Progenitor cell of endocrine pancreas (in vitro differentiated cells): ENCODE measurements at regions not wholly inside any gene's neighbourhood (a gene's known extent, or its start where the extent isn't known, plus 50 kb on each side); places are given as distances from the start of the nearest gene placed in this dataset.

Source experiments
- DNase-seq: peaks from one replicate; pipeline ENCODE4 v3.0.0; 2021; ENCODE audit warnings: low spot score; ENCODE audit not compliant: unreplicated experiment
- H3K27ac Mint-ChIP-seq: 2 replicates; pipeline ENCODE4 v1.8.0; 2021; ENCODE audit warnings: mild to moderate bottlenecking, moderate library complexity, mixed read lengths
- H3K27me3 Mint-ChIP-seq: 2 replicates; pipeline ENCODE4 v1.8.0; 2021; ENCODE audit warnings: mixed read lengths
- H3K36me3 Mint-ChIP-seq: 2 replicates; pipeline ENCODE4 v1.8.0; 2022; ENCODE audit warnings: mixed read lengths; ENCODE audit not compliant: insufficient read depth
- H3K4me1 Mint-ChIP-seq: 2 replicates; pipeline ENCODE4 v1.8.0; 2021; ENCODE audit warnings: low read depth, mixed read lengths
- H3K4me3 Mint-ChIP-seq: 2 replicates; pipeline ENCODE4 v1.8.0; 2021; ENCODE audit warnings: low read depth, mild to moderate bottlenecking, moderate library complexity, mixed read lengths
- H3K9me3 Mint-ChIP-seq: 2 replicates; pipeline ENCODE4 v1.8.0; 2021; ENCODE audit warnings: low read depth, mixed read lengths
- CTCF ChIP-seq: fragments of 200-600 bp; sonication (generic); IDR thresholded peaks from one replicate; pipeline ENCODE4 v1.5.0; 2021; ENCODE audit warnings: antibody characterized with exemption, mild to moderate bottlenecking; ENCODE audit not compliant: unreplicated experiment

DNA sequence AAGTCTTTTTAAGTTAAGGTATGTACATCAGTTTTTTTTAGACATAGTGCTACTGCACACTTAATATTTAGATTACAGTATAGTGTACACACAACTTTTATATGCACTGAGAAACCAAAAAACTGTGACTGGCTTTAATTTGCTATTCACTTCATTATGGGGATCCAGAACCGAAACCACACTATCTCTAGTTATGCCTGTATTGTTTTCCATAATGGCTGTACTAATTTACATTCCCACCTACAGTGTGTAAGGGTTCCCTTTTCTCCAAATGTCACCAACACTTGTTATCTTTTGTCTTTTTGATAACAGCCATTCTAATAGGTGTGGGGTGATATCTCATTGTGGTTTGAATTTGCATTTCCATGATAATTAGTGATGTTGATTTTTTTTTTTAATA lies 213.4 kb upstream of the CCDC150 start:
- H3K4me3 Mint-ChIP-seq: no peak overlapping the region
- peaks cover 1% of the 10 kb centered on the region for H3K36me3 Mint-ChIP-seq
- H3K4me1 Mint-ChIP-seq: peaks cover 1% of the 10 kb centered on the region
- H3K9me3 Mint-ChIP-seq: no peaks in the 10 kb centered on the region
- no peak for DNase-seq
- no peak overlapping the region for H3K27ac Mint-ChIP-seq
- TF ChIP-seq CTCF: no peak
- no peaks in the 10 kb centered on the region for H3K27me3 Mint-ChIP-seq

GRCh38 chr2:196427986-196428634 lies 211.4 kb upstream of the CCDC150 start:
- no peak overlapping the region for H3K4me3 Mint-ChIP-seq
- peaks cover 1% of the 10 kb centered on the region for H3K36me3 Mint-ChIP-seq
- DNase-seq: no peak
- peaks cover 1% of the 10 kb centered on the region for H3K4me1 Mint-ChIP-seq
- no peaks in the 10 kb centered on the region for H3K9me3 Mint-ChIP-seq
- H3K27me3 Mint-ChIP-seq: no peaks in the 10 kb centered on the region
- no peak for TF ChIP-seq CTCF
- H3K27ac Mint-ChIP-seq: no peak overlapping the region

DNA sequence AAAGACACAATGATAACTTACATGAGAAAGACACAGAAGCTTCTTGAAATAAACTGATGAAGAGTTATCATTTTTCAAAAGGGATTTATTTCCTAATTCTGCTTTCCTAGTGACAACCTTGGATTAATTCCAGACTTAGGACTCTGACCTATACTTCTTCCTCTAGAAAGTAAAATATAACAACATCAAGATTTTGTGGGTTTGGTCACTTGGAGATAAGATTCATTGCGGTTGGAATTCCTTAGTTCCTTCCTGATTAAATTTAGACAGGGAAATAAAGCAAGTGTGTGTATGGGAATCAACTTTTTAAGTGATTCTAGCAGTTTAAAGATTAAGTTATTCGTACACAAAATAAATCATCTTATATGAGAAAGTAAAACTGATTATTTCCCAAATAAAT lies 208.4 kb upstream of the CCDC150 start:
- TF ChIP-seq CTCF: no peak
- Mint-ChIP-seq H3K36me3 (no peaks in the 10 kb centered on the region), H3K9me3 (no peaks in the 10 kb centered on the region), H3K27me3 (no peaks in the 10 kb centered on the region), H3K4me3 (no peak overlapping the region), H3K4me1 (peaks cover 1% of the 10 kb centered on the region), H3K27ac (no peak overlapping the region)
- DNase-seq: no peak

DNA sequence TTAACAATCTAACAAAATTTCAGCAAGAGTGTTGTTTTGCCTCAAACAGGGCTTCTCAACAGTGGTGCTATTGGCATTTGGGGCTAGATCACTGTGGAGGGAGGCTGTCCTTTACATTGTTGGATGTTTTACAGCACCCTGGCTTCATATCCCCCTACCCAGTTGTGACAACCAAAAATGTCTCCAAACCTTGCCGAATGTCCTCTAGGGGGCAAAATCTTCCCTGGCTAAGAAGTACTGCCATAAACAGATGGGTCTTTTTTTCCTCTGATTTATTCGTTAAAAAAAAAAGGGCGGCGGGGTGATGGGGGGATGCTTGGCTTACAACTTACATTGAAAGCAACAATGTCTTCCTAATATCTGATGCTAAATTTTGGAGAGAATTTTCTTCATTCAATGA lies 207.6 kb upstream of the CCDC150 start:
- Mint-ChIP-seq H3K27me3 (no peaks in the 10 kb centered on the region), H3K4me1 (peaks cover 1% of the 10 kb centered on the region), H3K36me3 (no peaks in the 10 kb centered on the region), H3K4me3 (no peak overlapping the region), H3K9me3 (no peaks in the 10 kb centered on the region), H3K27ac (no peak overlapping the region)
- TF ChIP-seq CTCF: peak; percentile 61
- no peak for DNase-seq

GRCh38 chr2:196433116-196433515 lies 206.4 kb upstream of the CCDC150 start:
- H3K9me3 Mint-ChIP-seq: no peaks in the 10 kb centered on the region
- no peak overlapping the region for H3K4me3 Mint-ChIP-seq
- no peak for DNase-seq
- no peak for TF ChIP-seq CTCF
- H3K4me1 Mint-ChIP-seq: peaks cover 1% of the 10 kb centered on the region
- H3K27ac Mint-ChIP-seq: no peak overlapping the region
- no peaks in the 10 kb centered on the region for H3K36me3 Mint-ChIP-seq
- H3K27me3 Mint-ChIP-seq: no peaks in the 10 kb centered on the region
